Fibroblast of lung (primary cell): ENCODE measurements at regions not wholly inside any gene's neighbourhood (a gene's known extent, or its start where the extent isn't known, plus 50 kb on each side); places are given as distances from the start of the nearest gene placed in this dataset.
"Not testable (repeated sequence)": the region's sequence is repeated elsewhere in the genome, so short reads cannot be mapped to it uniquely, and the experiment has no call there.

Experiments
- DNase-seq, 2 donors: peaks; one replicate each; pipeline versions ENCODE4 v3.0.0 to v3.0.0-alpha.2; 2010; ENCODE audit warnings: low read depth in 2 of 2
- H2AFZ ChIP-seq: 2 replicates; pipeline ENCODE4 v1.5.1; 2012; ENCODE audit warnings: low read length, control low read depth, inconsistent platforms
- H3K27ac ChIP-seq: 2 replicates; pipeline ENCODE4 v1.5.1; 2011; ENCODE audit warnings: low read length, control low read depth; ENCODE audit not compliant: insufficient read depth
- H3K27me3 ChIP-seq: 2 replicates; pipeline ENCODE4 v1.5.1; 2011; ENCODE audit warnings: mild to moderate bottlenecking, low read length; ENCODE audit not compliant: control insufficient read depth, insufficient read depth
- H3K36me3 ChIP-seq: 2 replicates; pipeline ENCODE4 v1.5.1; 2011; ENCODE audit warnings: low read length; ENCODE audit not compliant: control insufficient read depth, insufficient read depth
- H3K4me1 ChIP-seq: 2 replicates; pipeline ENCODE4 v1.5.1; 2011; ENCODE audit warnings: low read length; ENCODE audit not compliant: control insufficient read depth, insufficient read depth; ENCODE audit errors: extremely low read depth
- H3K4me2 ChIP-seq: 2 replicates; pipeline ENCODE4 v1.5.1; 2011; ENCODE audit warnings: low read length, control low read depth; ENCODE audit not compliant: insufficient read depth; ENCODE audit errors: extremely low read depth
- H3K4me3 ChIP-seq, 4 experiments: fragments of 200-600 bp in 1 of 4; sonication (generic) in 1 of 4; replicated peaks in 1 of 4; 2 replicates each; pipeline ENCODE4 v1.5.1; 2011 to 2016; ENCODE audit warnings: low read length in 4 of 4, low read depth in 3 of 4, mild to moderate bottlenecking in 3 of 4, control low read depth in 2 of 4, inconsistent platforms in 1 of 4, mixed read lengths in 1 of 4; ENCODE audit not compliant: insufficient read depth in 1 of 4; ENCODE audit errors: control extremely low read depth in 1 of 4
- H3K79me2 ChIP-seq: 2 replicates; pipeline ENCODE4 v1.5.1; 2012; ENCODE audit warnings: mild to moderate bottlenecking, low read length, inconsistent platforms; ENCODE audit not compliant: control insufficient read depth, insufficient read depth
- H3K9ac ChIP-seq: 2 replicates; pipeline ENCODE4 v1.5.1; 2011; ENCODE audit warnings: mild to moderate bottlenecking, low read length, control low read depth; ENCODE audit not compliant: insufficient read depth
- H3K9me3 ChIP-seq: 2 replicates; pipeline ENCODE4 v1.5.1; 2012; ENCODE audit warnings: low read depth, low read length; ENCODE audit not compliant: control insufficient read depth, insufficient read depth
- H4K20me1 ChIP-seq: 2 replicates; pipeline ENCODE4 v1.5.1; 2011; ENCODE audit warnings: low read length; ENCODE audit not compliant: control insufficient read depth, insufficient read depth; ENCODE audit errors: extremely low read depth
- EZH2 ChIP-seq: IDR thresholded peaks from 2 replicates; pipeline ENCODE4 v1.5.1; 2012; ENCODE audit warnings: low read length, control low read depth, mild to moderate bottlenecking; ENCODE audit errors: missing control alignments
- TF ChIP-seq, protein P1 (sequence below), 2 donors: IDR thresholded peaks in 1 of 2; conservative IDR thresholded peaks in 1 of 2; 1 replicate in 1 of 2; 2 replicates in 1 of 2; pipeline ENCODE4 v1.5.1; 2011 to 2012; ENCODE audit warnings: low read length in 2 of 2, control low read depth in 1 of 2, inconsistent platforms in 1 of 2, low read depth in 1 of 2, mild to moderate bottlenecking in 1 of 2

- Histone ChIP-seq H3K27me3 (no peaks in the 10 kb centered on the region), H3K4me2 (no peak overlapping the region), H3K9me3 (no peaks in the 10 kb centered on the region), H2AFZ (no peak overlapping the region), H3K4me3 (no peak overlapping the region), H3K79me2 (no peaks in the 10 kb centered on the region), H4K20me1 (no peaks in the 10 kb centered on the region), H3K9ac (no peak overlapping the region), H3K36me3 (no peaks in the 10 kb centered on the region), H3K27ac (no peak overlapping the region), H3K4me1 (no peaks in the 10 kb centered on the region)
- TF ChIP-seq EZH2 = no peak
- TF ChIP-seq, protein P1, sequence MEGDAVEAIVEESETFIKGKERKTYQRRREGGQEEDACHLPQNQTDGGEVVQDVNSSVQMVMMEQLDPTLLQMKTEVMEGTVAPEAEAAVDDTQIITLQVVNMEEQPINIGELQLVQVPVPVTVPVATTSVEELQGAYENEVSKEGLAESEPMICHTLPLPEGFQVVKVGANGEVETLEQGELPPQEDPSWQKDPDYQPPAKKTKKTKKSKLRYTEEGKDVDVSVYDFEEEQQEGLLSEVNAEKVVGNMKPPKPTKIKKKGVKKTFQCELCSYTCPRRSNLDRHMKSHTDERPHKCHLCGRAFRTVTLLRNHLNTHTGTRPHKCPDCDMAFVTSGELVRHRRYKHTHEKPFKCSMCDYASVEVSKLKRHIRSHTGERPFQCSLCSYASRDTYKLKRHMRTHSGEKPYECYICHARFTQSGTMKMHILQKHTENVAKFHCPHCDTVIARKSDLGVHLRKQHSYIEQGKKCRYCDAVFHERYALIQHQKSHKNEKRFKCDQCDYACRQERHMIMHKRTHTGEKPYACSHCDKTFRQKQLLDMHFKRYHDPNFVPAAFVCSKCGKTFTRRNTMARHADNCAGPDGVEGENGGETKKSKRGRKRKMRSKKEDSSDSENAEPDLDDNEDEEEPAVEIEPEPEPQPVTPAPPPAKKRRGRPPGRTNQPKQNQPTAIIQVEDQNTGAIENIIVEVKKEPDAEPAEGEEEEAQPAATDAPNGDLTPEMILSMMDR (conservative IDR thresholded peaks at IDR 0.05 in 1 of 2, IDR thresholded peaks at IDR 0.05 in 1 of 2; ENCODE audit: low read depth in 1 of 2, low read length in 2 of 2) = no peak
- no peak for DNase-seq
Observed at GRCh38 chr3:176328666-176329065, 868.6 kb downstream of the TBL1XR1 start.

DNA sequence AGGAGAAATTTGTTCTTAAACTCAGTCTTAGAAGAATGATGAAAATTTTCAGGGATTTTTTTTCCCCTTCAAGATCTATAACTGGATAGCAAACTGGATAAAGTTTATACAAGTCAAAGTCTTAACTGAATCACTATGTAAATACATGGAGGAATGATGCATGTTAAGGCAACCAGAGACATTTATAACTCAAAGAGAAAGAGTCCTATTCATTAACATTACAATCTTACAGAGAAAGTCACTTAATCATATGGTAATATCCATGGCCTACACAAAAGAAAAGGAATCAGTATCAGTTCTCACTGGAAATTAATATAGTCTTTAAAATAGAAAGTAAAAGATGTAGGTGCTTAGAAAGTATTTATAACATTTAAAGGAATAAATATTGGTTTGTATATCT is 869.1 kb downstream of the TBL1XR1 start:
- H3K4me1 ChIP-seq = no peaks in the 10 kb centered on the region
- TF ChIP-seq, protein P1 (conservative IDR thresholded peaks at IDR 0.05 in 1 of 2, IDR thresholded peaks at IDR 0.05 in 1 of 2; ENCODE audit: low read depth in 1 of 2, low read length in 2 of 2) = no peak
- no peak for TF ChIP-seq EZH2
- no peak for DNase-seq

GRCh38 chr3:176326894-176327490 is 870.3 kb downstream of the TBL1XR1 start:
- not testable (repeated sequence) for H3K9me3 ChIP-seq, H3K27me3 ChIP-seq, DNase-seq, H4K20me1 ChIP-seq, H3K4me3 ChIP-seq, H3K36me3 ChIP-seq, H3K4me2 ChIP-seq, H2AFZ ChIP-seq, H3K4me1 ChIP-seq, H3K79me2 ChIP-seq, H3K9ac ChIP-seq, H3K27ac ChIP-seq

More for the DNA sequence above, 869.1 kb downstream of the TBL1XR1 start:
- Histone ChIP-seq H4K20me1 (no peaks in the 10 kb centered on the region), H3K27me3 (no peaks in the 10 kb centered on the region), H3K79me2 (no peaks in the 10 kb centered on the region), H3K4me2 (no peak overlapping the region), H3K27ac (no peak overlapping the region), H2AFZ (no peak overlapping the region), H3K9ac (no peak overlapping the region), H3K4me3 (no peak overlapping the region), H3K9me3 (no peaks in the 10 kb centered on the region), H3K36me3 (no peaks in the 10 kb centered on the region)

DNA sequence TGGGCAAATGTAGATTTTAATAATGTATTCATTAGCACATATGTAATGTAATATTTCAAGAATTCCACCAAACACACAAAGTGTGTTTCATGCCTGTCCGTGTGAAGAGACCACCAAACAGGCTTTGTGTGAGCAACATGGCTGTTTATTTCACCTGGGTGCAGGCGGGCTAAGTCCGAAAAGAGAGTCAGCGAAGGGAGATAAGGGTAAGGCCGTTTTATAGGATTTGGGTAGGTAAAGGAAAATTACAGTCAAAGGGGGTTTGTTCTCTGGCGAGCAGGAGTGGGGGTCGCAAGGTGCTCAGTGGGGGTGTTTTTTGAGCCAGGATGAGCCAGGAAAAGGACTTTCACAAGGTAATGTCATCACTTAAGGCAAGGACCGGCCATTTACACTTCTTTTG is 875.8 kb downstream of the TBL1XR1 start:
- DNase-seq, H3K9me3 ChIP-seq, H3K4me2 ChIP-seq, H3K27ac ChIP-seq, H3K27me3 ChIP-seq, H4K20me1 ChIP-seq, H3K4me3 ChIP-seq, H2AFZ ChIP-seq, H3K9ac ChIP-seq, H3K4me1 ChIP-seq, H3K36me3 ChIP-seq, H3K79me2 ChIP-seq: not testable (repeated sequence)
